PC-9 (cell line): ENCODE measurements at regions not wholly inside any gene's neighbourhood (a gene's known extent, or its start where the extent isn't known, plus 50 kb on each side); places are given as distances from the start of the nearest gene placed in this dataset.

ENCODE experiments used
- BruUV-seq: library from RNA; stranded (reverse); fragments of 400-500 nt; replicated peaks from 2 replicates; lab custom pipeline; 2021; lab: Mats Ljungman, UMichigan
- CTCF ChIA-PET: fragments of 300-600 bp; sonication (Branson Sonifier 250); formaldehyde crosslinking; loops from one replicate; lab custom pipeline; 2022; ENCODE audit warnings: antibody characterized with exemption; lab: Charles Lee
- POLR2A ChIA-PET: fragments of 300-600 bp; sonication (Branson Sonifier 250); formaldehyde crosslinking; loops from one replicate; lab custom pipeline; 2022; ENCODE audit warnings: antibody characterized with exemption; ENCODE audit not compliant: unreplicated experiment; lab: Charles Lee
- DNase-seq, 2 experiments: peaks; one replicate each; pipeline versions ENCODE4 v3.0.0 to v3.0.0-alpha.2; 2015 to 2022; ENCODE audit warnings: mixed read lengths in 1 of 2
- H2AFZ ChIP-seq: fragments of 200-600 bp; sonication (generic); 2 replicates; pipeline ENCODE4 v1.8.1; 2017; ENCODE audit warnings: antibody characterized with exemption
- H3F3A ChIP-seq: fragments of 200-600 bp; sonication (generic); 2 replicates; pipeline ENCODE4 v1.8.1; 2017; ENCODE audit warnings: antibody characterized with exemption, mild to moderate bottlenecking, low read depth; ENCODE audit not compliant: insufficient read depth
- H3K27ac ChIP-seq: fragments of 200-600 bp; sonication (generic); 2 replicates; pipeline ENCODE4 v1.6.1; 2016; ENCODE audit warnings: mixed run types
- H3K27me3 ChIP-seq: fragments of 200-600 bp; sonication (generic); 2 replicates; pipeline ENCODE4 v1.6.1; 2016; ENCODE audit warnings: low read depth, mixed run types; ENCODE audit not compliant: insufficient read depth
- H3K36me3 ChIP-seq: fragments of 200-600 bp; sonication (generic); 2 replicates; pipeline ENCODE4 v1.6.1; 2016; ENCODE audit warnings: low read depth, mixed run types
- H3K4me1 ChIP-seq: fragments of 200-600 bp; sonication (generic); replicated peaks from 2 replicates; pipeline ENCODE4 v1.6.1; 2016; ENCODE audit warnings: mixed run types; ENCODE audit not compliant: insufficient read depth
- H3K4me2 ChIP-seq: fragments of 200-600 bp; sonication (generic); 2 replicates; pipeline ENCODE4 v1.6.1; 2017; ENCODE audit warnings: mixed run types
- H3K4me3 ChIP-seq: fragments of 200-600 bp; sonication (generic); 2 replicates; pipeline ENCODE4 v1.6.1; 2016; ENCODE audit warnings: mixed run types
- H3K79me2 ChIP-seq: fragments of 200-600 bp; sonication (generic); 2 replicates; pipeline ENCODE4 v1.6.1; 2017; ENCODE audit warnings: low read depth, mixed run types
- H3K9me2 ChIP-seq: fragments of 200-600 bp; sonication (generic); 2 replicates; pipeline ENCODE4 v1.8.1; 2017; ENCODE audit warnings: mild to moderate bottlenecking; ENCODE audit not compliant: insufficient read depth
- H3K9me3 ChIP-seq: fragments of 200-600 bp; sonication (generic); 2 replicates; pipeline ENCODE4 v1.8.1; 2016; ENCODE audit warnings: low read depth; ENCODE audit not compliant: insufficient read depth
- H4K20me1 ChIP-seq: fragments of 200-600 bp; sonication (generic); 2 replicates; pipeline ENCODE4 v1.8.1; 2017; ENCODE audit not compliant: insufficient read depth
- EZH2 ChIP-seq: fragments of 200-600 bp; sonication (generic); IDR thresholded peaks from 2 replicates; pipeline ENCODE4 v1.8.0; 2017; ENCODE audit warnings: antibody characterized with exemption, low read depth
- intact Hi-C: fragments of 100-400 bp; cut with micrococcal nuclease; formaldehyde crosslinking; loops from one replicate; pipeline ENCODE4 v1.10.0; 2022; ENCODE audit not compliant: unreplicated experiment
- TF ChIP-seq, protein P1 (sequence below): fragments of 200-600 bp; sonication (generic); conservative IDR thresholded peaks from 2 replicates; pipeline ENCODE4 v1.6.1; 2017; ENCODE audit warnings: mixed run types, antibody characterized with exemption, mild to moderate bottlenecking, moderate library complexity

DNA sequence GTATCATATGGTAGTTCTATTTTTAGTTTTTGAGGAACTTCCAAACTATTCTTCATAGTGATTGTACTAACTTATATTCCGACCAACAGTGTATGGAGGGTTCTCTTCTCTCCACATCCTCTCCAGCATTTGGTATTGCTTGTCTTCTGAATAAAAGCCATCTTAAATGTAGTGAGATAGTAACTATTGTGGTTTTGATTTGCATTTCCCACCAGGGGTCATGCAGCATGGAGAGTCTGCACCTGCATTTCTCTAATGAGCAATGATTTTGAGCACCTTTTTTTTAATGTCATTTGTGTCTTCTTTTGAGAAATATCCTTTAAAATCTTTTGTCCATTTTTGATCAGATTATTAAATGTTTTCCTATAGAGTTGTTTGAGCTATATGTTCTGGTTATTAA, 718.5 kb downstream of the ZBBX start:
- no peaks in the 10 kb centered on the region for H3K27me3 ChIP-seq
- no peak overlapping the region for H3K4me3 ChIP-seq
- no peaks in the 10 kb centered on the region for H3F3A ChIP-seq
- H3K9me3 ChIP-seq = peaks cover 26% of the 10 kb centered on the region
- intact Hi-C loops = no loop called here
- H3K4me2 ChIP-seq = no peak overlapping the region
- ChIA-PET CTCF (no interaction called here), POLR2A (no interaction called here)
- H3K79me2 ChIP-seq = no peaks in the 10 kb centered on the region
- no TSS peak for BruUV-seq
- no peaks in the 10 kb centered on the region for H4K20me1 ChIP-seq
- 0 out of 2 replicates have a peak, but pooled peaks cover 4% of the 10 kb centered on the region for H3K36me3 ChIP-seq
- no peaks in the 10 kb centered on the region; the same call in 1 of the 2 replicates for H3K4me1 ChIP-seq
- H3K27ac ChIP-seq = no peak overlapping the region
- H3K9me2 ChIP-seq = no peaks in the 10 kb centered on the region
- TF ChIP-seq EZH2 = no peak
- TF ChIP-seq, protein P1, sequence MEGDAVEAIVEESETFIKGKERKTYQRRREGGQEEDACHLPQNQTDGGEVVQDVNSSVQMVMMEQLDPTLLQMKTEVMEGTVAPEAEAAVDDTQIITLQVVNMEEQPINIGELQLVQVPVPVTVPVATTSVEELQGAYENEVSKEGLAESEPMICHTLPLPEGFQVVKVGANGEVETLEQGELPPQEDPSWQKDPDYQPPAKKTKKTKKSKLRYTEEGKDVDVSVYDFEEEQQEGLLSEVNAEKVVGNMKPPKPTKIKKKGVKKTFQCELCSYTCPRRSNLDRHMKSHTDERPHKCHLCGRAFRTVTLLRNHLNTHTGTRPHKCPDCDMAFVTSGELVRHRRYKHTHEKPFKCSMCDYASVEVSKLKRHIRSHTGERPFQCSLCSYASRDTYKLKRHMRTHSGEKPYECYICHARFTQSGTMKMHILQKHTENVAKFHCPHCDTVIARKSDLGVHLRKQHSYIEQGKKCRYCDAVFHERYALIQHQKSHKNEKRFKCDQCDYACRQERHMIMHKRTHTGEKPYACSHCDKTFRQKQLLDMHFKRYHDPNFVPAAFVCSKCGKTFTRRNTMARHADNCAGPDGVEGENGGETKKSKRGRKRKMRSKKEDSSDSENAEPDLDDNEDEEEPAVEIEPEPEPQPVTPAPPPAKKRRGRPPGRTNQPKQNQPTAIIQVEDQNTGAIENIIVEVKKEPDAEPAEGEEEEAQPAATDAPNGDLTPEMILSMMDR = no peak
- H2AFZ ChIP-seq = no peak overlapping the region
- no peak for DNase-seq

DNA sequence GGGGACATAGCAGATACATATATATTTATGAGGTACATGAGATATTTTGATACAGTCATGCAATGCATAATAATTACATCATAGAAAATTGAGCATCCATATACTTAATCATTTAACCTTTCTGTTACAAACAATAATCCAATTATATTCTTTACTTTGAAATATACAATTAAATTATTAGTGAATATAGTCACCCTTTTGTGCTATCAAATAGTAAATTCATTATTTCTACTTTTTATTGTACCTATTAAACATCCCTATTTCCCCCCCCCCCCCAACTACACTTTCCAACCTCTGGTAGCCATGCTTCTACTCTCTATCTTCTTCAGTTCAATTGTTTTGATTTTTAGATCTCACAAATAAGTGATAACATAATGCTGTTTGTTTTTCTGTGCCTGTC, 719.1 kb downstream of the ZBBX start:
- Histone ChIP-seq H3K4me1 (no peaks in the 10 kb centered on the region; the same call in 1 of the 2 replicates), H3K4me3 (no peak overlapping the region), H4K20me1 (no peaks in the 10 kb centered on the region), H3K27ac (no peak overlapping the region), H3K4me2 (no peak overlapping the region), H3K9me2 (no peaks in the 10 kb centered on the region), H3K9me3 (peaks cover 28% of the 10 kb centered on the region), H3K36me3 (0 out of 2 replicates have a peak, but pooled peaks cover 4% of the 10 kb centered on the region), H2AFZ (no peak overlapping the region), H3K27me3 (no peaks in the 10 kb centered on the region), H3F3A (no peaks in the 10 kb centered on the region), H3K79me2 (no peaks in the 10 kb centered on the region)
- intact Hi-C loops = no loop called here
- TF ChIP-seq, protein P1 = no peak
- TF ChIP-seq EZH2 = no peak
- no peak for DNase-seq
- POLR2A ChIA-PET = no interaction called here
- no TSS peak for BruUV-seq
- CTCF ChIA-PET = no interaction called here

DNA sequence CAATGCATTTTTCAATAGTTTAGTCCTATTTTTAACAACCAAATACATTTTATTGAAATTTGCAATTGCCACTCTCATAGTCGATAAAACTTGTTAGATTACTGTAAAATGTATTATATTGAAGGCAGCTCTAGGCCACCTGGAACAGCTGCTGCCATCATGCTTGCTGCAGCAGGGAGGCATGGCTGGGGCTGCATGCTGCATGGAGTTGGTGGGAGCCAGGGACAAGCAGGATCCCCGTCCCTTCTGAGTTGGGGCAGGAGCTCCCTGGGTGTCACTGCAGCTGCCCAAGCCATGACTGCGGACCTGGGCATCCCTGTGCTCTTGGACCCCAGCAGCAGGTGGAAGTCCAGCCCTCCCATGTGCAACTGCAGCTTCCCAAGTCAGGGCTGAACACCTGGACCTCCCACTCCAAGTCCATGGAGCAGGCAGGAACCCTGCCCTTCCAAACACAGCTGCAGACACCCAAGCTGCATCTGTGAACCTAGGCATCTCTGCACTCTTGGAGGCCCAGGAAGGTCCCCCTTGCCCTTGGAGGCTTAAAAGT, 742.0 kb downstream of the ZBBX start:
- ChIA-PET CTCF (no interaction called here), POLR2A (no interaction called here)
- no peaks in the 10 kb centered on the region for H3F3A ChIP-seq
- intact Hi-C loops = no loop called here
- H3K27ac ChIP-seq = no peak overlapping the region
- H4K20me1 ChIP-seq = no peaks in the 10 kb centered on the region; the same call in 1 of the 2 replicates
- TF ChIP-seq EZH2 = no peak
- TF ChIP-seq, protein P1 = no peak
- H2AFZ ChIP-seq = no peak overlapping the region
- H3K4me1 ChIP-seq = no peaks in the 10 kb centered on the region
- no peaks in the 10 kb centered on the region for H3K9me3 ChIP-seq
- no peak overlapping the region for H3K4me2 ChIP-seq
- H3K36me3 ChIP-seq = no peaks in the 10 kb centered on the region
- H3K27me3 ChIP-seq = no peaks in the 10 kb centered on the region
- H3K4me3 ChIP-seq = no peak overlapping the region
- DNase-seq = no peak
- no peaks in the 10 kb centered on the region for H3K79me2 ChIP-seq
- no peaks in the 10 kb centered on the region; the same call in none of the 2 replicates for H3K9me2 ChIP-seq
- no TSS peak for BruUV-seq
